Tibial nerve (tissue), 4 donors: ENCODE measurements at regions not wholly inside any gene's neighbourhood (a gene's known extent, or its start where the extent isn't known, plus 50 kb on each side); places are given as distances from the start of the nearest gene placed in this dataset.

Experiments
- EP300 ChIP-seq, 2 donors: sonication (generic); formaldehyde crosslinking; IDR thresholded peaks; one replicate each; pipeline ENCODE4 v1.6.1; 2017; ENCODE audit warnings: antibody characterized with exemption in 2 of 2, mild to moderate bottlenecking in 1 of 2
- POLR2A ChIP-seq, 2 donors: fragments of 450-650 bp; IDR thresholded peaks; one replicate each; pipeline ENCODE4 v1.6.1; 2017; ENCODE audit warnings: antibody characterized with exemption in 2 of 2, mild to moderate bottlenecking in 2 of 2, moderate library complexity in 2 of 2
- TF ChIP-seq, protein P1 (sequence below), 5 experiments: fragments of 200-600 bp in 3 of 5; fragments of 450-650 bp in 2 of 5; sonication (generic) in 3 of 5; IDR thresholded peaks; one replicate each; pipeline ENCODE4 v1.5.1; 2016 to 2019; ENCODE audit warnings: antibody characterized with exemption in 5 of 5, mild to moderate bottlenecking in 3 of 5, moderate library complexity in 2 of 5

DNA sequence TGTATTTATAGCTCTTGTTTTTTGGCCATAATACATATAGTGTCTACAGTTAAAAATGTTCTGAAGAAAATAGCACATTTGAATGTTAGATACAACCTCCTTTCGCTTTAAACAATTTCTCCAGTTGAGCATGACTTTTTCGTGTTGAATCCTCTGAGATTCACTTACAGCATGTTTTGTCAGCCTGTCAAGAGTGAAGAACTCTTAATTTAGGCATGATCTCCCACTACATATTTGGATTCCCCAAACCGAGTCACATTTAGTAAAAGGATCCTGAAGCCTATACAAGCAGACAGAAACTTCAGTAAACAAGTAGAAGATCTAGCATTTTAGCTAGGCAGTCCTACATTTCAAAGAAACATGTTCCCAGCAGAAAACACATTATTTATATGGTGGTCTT is 796.6 kb downstream of the MCTP2 start:
- TF ChIP-seq, protein P1, sequence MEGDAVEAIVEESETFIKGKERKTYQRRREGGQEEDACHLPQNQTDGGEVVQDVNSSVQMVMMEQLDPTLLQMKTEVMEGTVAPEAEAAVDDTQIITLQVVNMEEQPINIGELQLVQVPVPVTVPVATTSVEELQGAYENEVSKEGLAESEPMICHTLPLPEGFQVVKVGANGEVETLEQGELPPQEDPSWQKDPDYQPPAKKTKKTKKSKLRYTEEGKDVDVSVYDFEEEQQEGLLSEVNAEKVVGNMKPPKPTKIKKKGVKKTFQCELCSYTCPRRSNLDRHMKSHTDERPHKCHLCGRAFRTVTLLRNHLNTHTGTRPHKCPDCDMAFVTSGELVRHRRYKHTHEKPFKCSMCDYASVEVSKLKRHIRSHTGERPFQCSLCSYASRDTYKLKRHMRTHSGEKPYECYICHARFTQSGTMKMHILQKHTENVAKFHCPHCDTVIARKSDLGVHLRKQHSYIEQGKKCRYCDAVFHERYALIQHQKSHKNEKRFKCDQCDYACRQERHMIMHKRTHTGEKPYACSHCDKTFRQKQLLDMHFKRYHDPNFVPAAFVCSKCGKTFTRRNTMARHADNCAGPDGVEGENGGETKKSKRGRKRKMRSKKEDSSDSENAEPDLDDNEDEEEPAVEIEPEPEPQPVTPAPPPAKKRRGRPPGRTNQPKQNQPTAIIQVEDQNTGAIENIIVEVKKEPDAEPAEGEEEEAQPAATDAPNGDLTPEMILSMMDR (IDR thresholded peaks at IDR 0.05): no peak
- TF ChIP-seq POLR2A (IDR thresholded peaks at IDR 0.05) (no peak), EP300 (IDR thresholded peaks at IDR 0.05) (no peak)
